Transverse colon (tissue), 4 donors: ENCODE measurements at regions not wholly inside any gene's neighbourhood (a gene's known extent, or its start where the extent isn't known, plus 50 kb on each side); places are given as distances from the start of the nearest gene placed in this dataset.

Experiments
- DNase-seq: peaks from one replicate; pipeline ENCODE4 v3.0.0-alpha.2; 2019
- H3K27ac ChIP-seq, 4 donors: fragments of 200-600 bp; sonication (generic); 2 replicates each; pipeline ENCODE4 v1.5.1; 2016 to 2018; ENCODE audit warnings: inconsistent platforms in 4 of 4
- H3K27me3 ChIP-seq: fragments of 200-600 bp; sonication (generic); 2 replicates; pipeline ENCODE4 v1.5.1; 2017; ENCODE audit warnings: inconsistent platforms
- H3K36me3 ChIP-seq, 4 donors: fragments of 200-600 bp; sonication (generic); 2 replicates each; pipeline ENCODE4 v1.5.1; 2017 to 2019; ENCODE audit warnings: inconsistent platforms in 4 of 4
- H3K4me1 ChIP-seq, 4 donors: fragments of 200-600 bp; sonication (generic); 2 replicates each; pipeline ENCODE4 v1.5.1; 2017 to 2020; ENCODE audit warnings: inconsistent platforms in 4 of 4
- H3K4me3 ChIP-seq, 4 donors: fragments of 200-600 bp; sonication (generic); 1 replicate in 1 of 4; 2 replicates in 3 of 4; pipeline versions ENCODE4 v1.5.1 to v1.6.1; 2017 to 2019; ENCODE audit warnings: inconsistent platforms in 4 of 4
- H3K9me3 ChIP-seq, 2 donors: fragments of 200-600 bp; sonication (generic); 2 replicates each; pipeline ENCODE4 v1.5.1; 2017 to 2019; ENCODE audit warnings: inconsistent platforms in 2 of 2
- EP300 ChIP-seq: sonication (generic); formaldehyde crosslinking; IDR thresholded peaks from one replicate; pipeline ENCODE4 v1.6.1; 2017; ENCODE audit warnings: antibody characterized with exemption, low read depth
- POLR2A ChIP-seq: fragments of 450-650 bp; IDR thresholded peaks from one replicate; pipeline ENCODE4 v1.6.1; 2016; ENCODE audit warnings: antibody characterized with exemption, mild to moderate bottlenecking, moderate library complexity
- POLR2AphosphoS5 ChIP-seq, 3 donors: sonication (generic); formaldehyde crosslinking; IDR thresholded peaks; one replicate each; pipeline ENCODE4 v1.6.1; 2016; ENCODE audit warnings: antibody characterized with exemption in 3 of 3
- whole genome bisulfite sequencing, 2 donors: methylation state at CpG; one replicate each; pipeline ENCODE4 v1.1.5; 2018; ENCODE audit warnings: low coverage in 1 of 2; 5-methylcytosine and 5-hydroxymethylcytosine counted together
- in situ Hi-C, 4 donors: fragments of 200-750 bp; cut with MboI; loops; one replicate each; pipeline versions ENCODE4 v1.15.0 to v1.15.1; 2017; ENCODE audit warnings: low sequenced_read_pairs in 3 of 4, low pct_ligation_motif_present in 1 of 4, low pct_unique_long_range_greater_than_20kb in 1 of 4
- intact Hi-C: fragments of 100-400 bp; cut with DNase I; formaldehyde crosslinking; loops from one replicate; pipeline ENCODE4 v1.15.1; 2023; ENCODE audit warnings: low total_unique reads
- TF ChIP-seq, protein P1 (sequence below), 5 experiments: fragments of 200-600 bp in 3 of 5; fragments of 450-650 bp in 2 of 5; sonication (generic) in 3 of 5; IDR thresholded peaks; 1 replicate in 2 of 5; 2 replicates in 3 of 5; pipeline ENCODE4 v1.5.1; 2016 to 2017; ENCODE audit warnings: antibody characterized with exemption in 5 of 5, inconsistent platforms in 3 of 5, mild to moderate bottlenecking in 2 of 5, moderate library complexity in 1 of 5

DNA sequence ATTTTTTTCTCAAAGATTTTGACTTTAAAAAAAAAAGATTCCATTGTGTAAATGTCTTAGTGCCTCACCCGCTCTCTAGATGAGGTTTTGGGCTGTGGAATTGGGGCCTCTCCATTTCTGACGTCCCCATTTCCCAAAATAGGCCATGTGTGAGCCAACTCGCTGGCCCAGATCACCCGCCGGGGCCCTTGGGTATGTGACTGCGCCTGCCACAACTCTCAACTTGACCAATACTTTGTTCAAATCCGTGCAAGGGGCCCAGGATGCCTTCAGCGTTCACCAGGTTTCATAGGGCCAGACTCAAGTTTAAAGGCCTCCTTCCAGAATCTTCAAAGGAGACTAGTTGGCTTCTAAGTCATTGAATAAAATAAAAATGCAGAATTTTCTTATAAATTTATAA is 96.0 kb downstream of the DHCR7 start:
- WGBS, 2 donors, result 86 to 91% methylated on average over 7 to 8 of the region's 8 CpGs
- TF ChIP-seq, protein P1, sequence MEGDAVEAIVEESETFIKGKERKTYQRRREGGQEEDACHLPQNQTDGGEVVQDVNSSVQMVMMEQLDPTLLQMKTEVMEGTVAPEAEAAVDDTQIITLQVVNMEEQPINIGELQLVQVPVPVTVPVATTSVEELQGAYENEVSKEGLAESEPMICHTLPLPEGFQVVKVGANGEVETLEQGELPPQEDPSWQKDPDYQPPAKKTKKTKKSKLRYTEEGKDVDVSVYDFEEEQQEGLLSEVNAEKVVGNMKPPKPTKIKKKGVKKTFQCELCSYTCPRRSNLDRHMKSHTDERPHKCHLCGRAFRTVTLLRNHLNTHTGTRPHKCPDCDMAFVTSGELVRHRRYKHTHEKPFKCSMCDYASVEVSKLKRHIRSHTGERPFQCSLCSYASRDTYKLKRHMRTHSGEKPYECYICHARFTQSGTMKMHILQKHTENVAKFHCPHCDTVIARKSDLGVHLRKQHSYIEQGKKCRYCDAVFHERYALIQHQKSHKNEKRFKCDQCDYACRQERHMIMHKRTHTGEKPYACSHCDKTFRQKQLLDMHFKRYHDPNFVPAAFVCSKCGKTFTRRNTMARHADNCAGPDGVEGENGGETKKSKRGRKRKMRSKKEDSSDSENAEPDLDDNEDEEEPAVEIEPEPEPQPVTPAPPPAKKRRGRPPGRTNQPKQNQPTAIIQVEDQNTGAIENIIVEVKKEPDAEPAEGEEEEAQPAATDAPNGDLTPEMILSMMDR (IDR thresholded peaks at IDR 0.05), result no peak
- no peak for TF ChIP-seq POLR2AphosphoS5 (IDR thresholded peaks at IDR 0.05)
- TF ChIP-seq POLR2A, result no peak
- no peak for TF ChIP-seq EP300
- H3K27me3 ChIP-seq, result no peaks in the 10 kb centered on the region
- no peak overlapping the region for H3K4me3 ChIP-seq
- no peaks in the 10 kb centered on the region for H3K36me3 ChIP-seq
- intact Hi-C loops, result no loop called here
- no peaks in the 10 kb centered on the region for H3K9me3 ChIP-seq
- H3K27ac ChIP-seq, result no peak overlapping the region
- DNase-seq, result no peak
- in situ Hi-C loops, result no loop called here
- H3K4me1 ChIP-seq, result no peaks in the 10 kb centered on the region

DNA sequence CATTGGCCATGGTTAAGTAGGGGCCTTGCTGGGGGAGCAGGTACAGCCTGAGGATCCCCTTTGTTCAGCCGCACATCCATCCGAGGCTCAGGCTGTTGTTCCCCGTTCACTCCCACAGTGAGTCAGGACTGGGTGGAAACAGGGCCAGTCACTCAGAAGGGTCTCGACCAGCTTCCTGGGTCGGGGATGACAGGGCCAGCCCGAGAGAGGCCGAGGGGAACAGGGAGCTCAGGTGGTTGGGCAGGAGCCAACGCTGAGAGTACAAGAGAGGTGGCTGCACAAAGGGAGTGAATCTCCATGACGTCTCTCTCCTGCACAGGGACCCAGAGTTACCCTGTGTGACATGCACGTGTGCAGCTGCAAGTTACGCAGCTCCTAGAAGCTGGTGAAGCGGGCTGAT is 97.2 kb upstream of the SHANK2 start:
- Histone ChIP-seq H3K36me3 (no peaks in the 10 kb centered on the region), H3K4me1 (no peaks in the 10 kb centered on the region), H3K9me3 (no peaks in the 10 kb centered on the region), H3K4me3 (no peak overlapping the region), H3K27ac (no peak overlapping the region), H3K27me3 (no peaks in the 10 kb centered on the region)
- in situ Hi-C loops, result no loop called here
- 70 to 75% methylated on average over 4 to 12 of the region's 12 CpGs for WGBS, 2 donors
- intact Hi-C loops, result no loop called here
- TF ChIP-seq, protein P1 (IDR thresholded peaks at IDR 0.05), result no peak
- no peak for TF ChIP-seq POLR2AphosphoS5 (IDR thresholded peaks at IDR 0.05)
- no peak for TF ChIP-seq POLR2A
- no peak for TF ChIP-seq EP300
- no peak for DNase-seq

DNA sequence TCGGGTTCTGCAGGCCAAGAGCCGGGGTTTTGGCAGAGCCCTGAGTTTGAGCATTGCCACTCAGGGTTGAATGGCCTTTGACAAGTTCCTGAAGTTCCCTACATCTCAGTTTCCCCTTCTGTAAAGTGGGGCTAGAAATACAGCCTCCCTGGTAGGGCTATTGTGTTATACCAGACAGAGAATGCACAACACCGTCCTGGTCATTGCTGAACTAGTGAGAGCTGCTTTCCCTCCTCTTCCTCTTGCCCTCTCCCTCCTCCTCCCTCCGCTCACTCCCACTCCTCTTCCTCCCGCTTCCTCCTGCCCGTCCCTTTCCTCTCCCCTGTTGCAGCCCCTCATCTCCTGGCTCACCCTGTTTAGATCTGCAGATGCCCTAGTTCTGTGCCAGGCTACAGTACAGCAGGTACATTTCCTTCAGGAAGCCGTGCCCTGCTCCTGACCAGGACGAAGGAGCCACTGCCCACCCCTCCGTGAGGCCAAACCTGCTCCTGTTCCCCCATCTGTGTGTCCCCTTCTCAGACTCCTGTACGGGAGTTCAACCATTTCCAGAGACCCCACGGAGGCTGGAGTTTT is 91.5 kb upstream of the SHANK2 start:
- Histone ChIP-seq H3K9me3 (no peaks in the 10 kb centered on the region), H3K4me1 (peaks cover 0 to 3% (median 0%) of the 10 kb centered on the region in 4 donors), H3K27me3 (no peaks in the 10 kb centered on the region), H3K27ac (no peak overlapping the region), H3K4me3 (no peak overlapping the region), H3K36me3 (no peaks in the 10 kb centered on the region)
- WGBS, 2 donors, result 67 to 78% methylated on average over 4 to 11 of the region's 11 CpGs
- in situ Hi-C loops (no loop called here), intact Hi-C loops (no loop called here)
- no peak for DNase-seq
- TF ChIP-seq, protein P1 (IDR thresholded peaks at IDR 0.05), result peak in 2 of 5 experiments; percentile 5 to 6
- TF ChIP-seq POLR2AphosphoS5 (IDR thresholded peaks at IDR 0.05), result no peak

DNA sequence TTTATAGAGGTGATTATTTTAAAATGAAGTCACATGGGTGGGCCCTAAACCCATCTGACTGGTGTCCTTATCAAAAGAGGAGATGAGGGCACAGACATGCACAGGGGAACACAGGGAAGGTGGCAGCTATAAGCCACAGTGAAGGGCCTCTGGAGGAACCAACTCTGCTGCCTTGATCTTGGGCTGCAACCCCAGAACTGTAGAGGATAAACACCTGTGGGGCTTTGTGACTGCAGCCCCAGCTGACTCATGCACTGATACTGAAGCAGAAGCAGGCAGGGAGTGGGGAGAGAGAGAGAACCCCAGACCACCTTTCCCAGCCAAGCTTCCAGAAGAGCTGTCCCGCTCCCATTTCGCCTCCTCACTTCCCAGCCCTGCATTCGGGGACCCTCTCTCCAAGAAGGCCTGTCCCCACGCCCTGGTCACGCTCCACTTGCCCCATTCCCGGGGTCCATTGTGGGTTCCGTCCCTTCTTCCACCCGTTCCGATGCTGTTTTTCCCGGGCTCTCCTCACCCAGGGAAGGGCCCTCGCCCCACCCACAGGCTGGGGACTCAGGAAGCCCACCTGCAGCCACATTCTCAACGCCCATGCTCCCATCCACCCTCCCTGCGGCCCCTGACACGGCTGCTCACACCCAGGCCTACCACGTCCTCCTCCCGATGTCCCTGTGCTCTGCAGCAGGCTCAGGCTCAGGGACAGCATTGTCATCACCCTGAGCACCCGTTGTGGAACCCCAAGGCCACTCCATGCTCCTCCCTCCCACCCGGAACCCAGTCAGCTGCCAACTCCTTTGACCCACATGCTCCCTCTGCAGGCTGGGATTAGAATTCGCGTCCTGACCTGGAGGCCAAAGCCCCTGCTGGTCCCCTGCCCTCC is 90.8 kb upstream of the SHANK2 start:
- WGBS, 2 donors, result 71 to 72% methylated on average over 8 to 20 of the region's 20 CpGs
- H3K27me3 ChIP-seq, result no peaks in the 10 kb centered on the region
- intact Hi-C loops (no loop called here), in situ Hi-C loops (no loop called here)
- H3K4me1 ChIP-seq, result peaks cover 0 to 3% (median 0%) of the 10 kb centered on the region in 4 donors
- peak; percentile 38 for DNase-seq
- no peak overlapping the region for H3K27ac ChIP-seq
- no peak overlapping the region for H3K4me3 ChIP-seq
- H3K36me3 ChIP-seq, result no peaks in the 10 kb centered on the region
- no peaks in the 10 kb centered on the region for H3K9me3 ChIP-seq
- no peak for TF ChIP-seq POLR2A
- TF ChIP-seq, protein P1 (IDR thresholded peaks at IDR 0.05), result peak; percentile 25 to 72 (median 55)
